ENCODE measurements at regions not wholly inside any gene's neighbourhood (a gene's known extent, or its start where the extent isn't known, plus 50 kb on each side); places are given as distances from the start of the nearest gene placed in this dataset.
"Not testable (repeated sequence)": the region's sequence is repeated elsewhere in the genome, so short reads cannot be mapped to it uniquely, and the experiment has no call there.

GRCh38 chr16:63410594-63410993 is 1374.4 kb upstream of the CDH8 start:
- H3K4me3 ChIP-seq (ENCODE audit: control insufficient read depth, low read depth, low read length), result no peak overlapping the region
- no peak for TF ChIP-seq CTCF (conservative IDR thresholded peaks at IDR 0.05; ENCODE audit: control insufficient read depth, insufficient read depth, low read depth, low read length)
- no peak for DNase-seq (ENCODE audit: low read depth)

- no peak for TF ChIP-seq CTCF (conservative IDR thresholded peaks at IDR 0.05; ENCODE audit: control insufficient read depth, insufficient read depth, low read depth, low read length)
- DNase-seq (ENCODE audit: low read depth), result no peak
- H3K4me3 ChIP-seq (ENCODE audit: control insufficient read depth, low read depth, low read length), result no peak overlapping the region
Observed at GRCh38 chr16:63403792-63404191, 1367.6 kb upstream of the CDH8 start.

GRCh38 chr16:63388277-63388676 is 1352.0 kb upstream of the CDH8 start:
- not testable (repeated sequence) for DNase-seq (ENCODE audit: low read depth); H3K4me3 ChIP-seq (ENCODE audit: control insufficient read depth, low read depth, low read length)

GRCh38 chr16:63385714-63386432 is 1349.6 kb upstream of the CDH8 start:
- DNase-seq (ENCODE audit: low read depth), result no peak
- no peak for TF ChIP-seq CTCF (conservative IDR thresholded peaks at IDR 0.05; ENCODE audit: control insufficient read depth, insufficient read depth, low read depth, low read length)
- H3K4me3 ChIP-seq (ENCODE audit: control insufficient read depth, low read depth, low read length), result no peak overlapping the region

- no peak overlapping the region for H3K4me3 ChIP-seq (ENCODE audit: control insufficient read depth, low read depth, low read length)
- no peak for DNase-seq (ENCODE audit: low read depth)
- TF ChIP-seq CTCF (conservative IDR thresholded peaks at IDR 0.05; ENCODE audit: control insufficient read depth, insufficient read depth, low read depth, low read length), result no peak
Observed at GRCh38 chr16:63373744-63374143, 1337.5 kb upstream of the CDH8 start.

- no peak overlapping the region for H3K4me3 ChIP-seq (ENCODE audit: control insufficient read depth, low read depth, low read length)
- DNase-seq (ENCODE audit: low read depth), result no peak
- no peak for TF ChIP-seq CTCF (conservative IDR thresholded peaks at IDR 0.05; ENCODE audit: control insufficient read depth, insufficient read depth, low read depth, low read length)
Observed at GRCh38 chr16:63372815-63373214, 1336.6 kb upstream of the CDH8 start.

GRCh38 chr16:63372283-63372682 is 1336.0 kb upstream of the CDH8 start:
- DNase-seq (ENCODE audit: low read depth), result no peak
- H3K4me3 ChIP-seq (ENCODE audit: control insufficient read depth, low read depth, low read length), result no peak overlapping the region
- no peak for TF ChIP-seq CTCF (conservative IDR thresholded peaks at IDR 0.05; ENCODE audit: control insufficient read depth, insufficient read depth, low read depth, low read length)
